ENCODE measurements at regions not wholly inside any gene's neighbourhood (a gene's known extent, or its start where the extent isn't known, plus 50 kb on each side); places are given as distances from the start of the nearest gene placed in this dataset.

GRCh38 chr13:73334445-73334844, 275.6 kb downstream of the KLF5 start:
- TF ChIP-seq POLR2A (IDR thresholded peaks at IDR 0.05) (no peak), CTCF (IDR thresholded peaks at IDR 0.05) (no peak)
